Liver (tissue), 8 donors: ENCODE measurements at regions not wholly inside any gene's neighbourhood (a gene's known extent, or its start where the extent isn't known, plus 50 kb on each side); places are given as distances from the start of the nearest gene placed in this dataset.

Experiments
- DNase-seq: peaks from one replicate; pipeline ENCODE4 v3.0.0-alpha.2; 2017; ENCODE audit warnings: low spot score
- H3K27ac ChIP-seq, 2 donors: one replicate each; pipeline ENCODE4 v1.7.0; 2013; ENCODE audit warnings: inconsistent platforms in 2 of 2, low read length in 2 of 2, control low read depth in 1 of 2, low read depth in 1 of 2, mild to moderate bottlenecking in 1 of 2
- H3K27me3 ChIP-seq, 4 donors: one replicate each; pipeline versions ENCODE4 v1.6.1 to v1.7.0; 2013; ENCODE audit warnings: low read length in 3 of 4, inconsistent platforms in 1 of 4, mild to moderate bottlenecking in 1 of 4, moderate library complexity in 1 of 4; ENCODE audit not compliant: control insufficient read depth in 4 of 4, insufficient read depth in 4 of 4
- H3K36me3 ChIP-seq, 4 donors: one replicate each; pipeline versions ENCODE4 v1.6.1 to v1.7.0; 2013; ENCODE audit warnings: low read length in 3 of 4, mild to moderate bottlenecking in 3 of 4, low read depth in 1 of 4, moderate library complexity in 1 of 4; ENCODE audit not compliant: control insufficient read depth in 4 of 4, insufficient read depth in 3 of 4
- H3K4me1 ChIP-seq, 4 donors: one replicate each; pipeline versions ENCODE4 v1.6.1 to v1.7.0; 2013; ENCODE audit warnings: low read length in 3 of 4, mild to moderate bottlenecking in 3 of 4, moderate library complexity in 1 of 4; ENCODE audit not compliant: control insufficient read depth in 4 of 4, insufficient read depth in 4 of 4
- H3K4me3 ChIP-seq, 3 donors: one replicate each; pipeline versions ENCODE4 v1.6.1 to v1.7.0; 2013; ENCODE audit warnings: low read length in 3 of 3, control low read depth in 1 of 3, low read depth in 1 of 3, mild to moderate bottlenecking in 1 of 3
- H3K9ac ChIP-seq, 2 donors: one replicate each; pipeline ENCODE4 v1.7.0; 2013; ENCODE audit warnings: low read length in 2 of 2, mild to moderate bottlenecking in 2 of 2, moderate library complexity in 2 of 2, control low read depth in 1 of 2, low read depth in 1 of 2
- H3K9me3 ChIP-seq, 4 donors: one replicate each; pipeline versions ENCODE4 v1.6.1 to v1.7.0; 2013; ENCODE audit warnings: low read length in 3 of 4; ENCODE audit not compliant: control insufficient read depth in 4 of 4
- ATF3 ChIP-seq: IDR thresholded peaks from 2 replicates; pipeline ENCODE4 v1.6.1; 2016; ENCODE audit warnings: antibody characterized with exemption
- CTCF ChIP-seq: fragments of 150-350 bp; IDR thresholded peaks from 2 replicates; pipeline ENCODE4 v1.5.1; 2017; ENCODE audit warnings: improper control_type of control experiment, low read depth, low read length; ENCODE audit not compliant: missing input control
- EGR1 ChIP-seq, 2 donors: IDR thresholded peaks; 2 replicates each; pipeline ENCODE4 v1.6.1; 2016 to 2018; ENCODE audit warnings: antibody characterized with exemption in 2 of 2, low read depth in 2 of 2
- FOXA1 ChIP-seq: IDR thresholded peaks from 2 replicates; pipeline ENCODE4 v1.6.1; 2016; ENCODE audit warnings: antibody characterized with exemption
- FOXA2 ChIP-seq: IDR thresholded peaks from 2 replicates; pipeline ENCODE4 v1.6.1; 2016; ENCODE audit warnings: antibody characterized with exemption
- GABPA ChIP-seq, 2 donors: IDR thresholded peaks in 1 of 2; conservative IDR thresholded peaks in 1 of 2; 2 replicates each; pipeline ENCODE4 v1.6.1; 2016; ENCODE audit warnings: antibody characterized with exemption in 2 of 2, mild to moderate bottlenecking in 1 of 2, moderate library complexity in 1 of 2
- HNF4A ChIP-seq, 2 donors: conservative IDR thresholded peaks; 2 replicates each; pipeline ENCODE4 v1.6.1; 2016; ENCODE audit warnings: antibody characterized with exemption in 2 of 2, mild to moderate bottlenecking in 2 of 2
- HNF4G ChIP-seq: IDR thresholded peaks from 2 replicates; pipeline ENCODE4 v1.6.1; 2016; ENCODE audit warnings: antibody characterized with exemption
- JUND ChIP-seq, 2 donors: IDR thresholded peaks; 2 replicates each; pipeline ENCODE4 v1.6.1; 2016; ENCODE audit warnings: antibody characterized with exemption in 2 of 2
- MAX ChIP-seq: IDR thresholded peaks from 2 replicates; pipeline ENCODE4 v1.6.1; 2016; ENCODE audit warnings: antibody characterized with exemption
- NR2F2 ChIP-seq: IDR thresholded peaks from 2 replicates; pipeline ENCODE4 v1.6.1; 2016; ENCODE audit warnings: antibody characterized with exemption
- RAD21 ChIP-seq, 2 donors: IDR thresholded peaks; 2 replicates each; pipeline ENCODE4 v1.6.1; 2016; ENCODE audit warnings: antibody characterized with exemption in 2 of 2, mild to moderate bottlenecking in 2 of 2
- REST ChIP-seq: IDR thresholded peaks from 2 replicates; pipeline ENCODE4 v1.6.1; 2016; ENCODE audit warnings: antibody characterized with exemption, mild to moderate bottlenecking
- RXRA ChIP-seq, 2 donors: IDR thresholded peaks; 2 replicates each; pipeline ENCODE4 v1.6.1; 2017 to 2018; ENCODE audit warnings: antibody characterized with exemption in 2 of 2, mild to moderate bottlenecking in 1 of 2
- SP1 ChIP-seq: IDR thresholded peaks from 2 replicates; pipeline ENCODE4 v1.6.1; 2018; ENCODE audit warnings: antibody characterized with exemption, mild to moderate bottlenecking
- TAF1 ChIP-seq: conservative IDR thresholded peaks from 2 replicates; pipeline ENCODE4 v1.6.1; 2016; ENCODE audit warnings: antibody characterized with exemption, mild to moderate bottlenecking
- YY1 ChIP-seq: IDR thresholded peaks from 2 replicates; pipeline ENCODE4 v1.6.1; 2016; ENCODE audit warnings: antibody characterized with exemption, mild to moderate bottlenecking
- ZBTB33 ChIP-seq: IDR thresholded peaks from 2 replicates; pipeline ENCODE4 v1.6.1; 2016; ENCODE audit warnings: antibody characterized with exemption
- WGBS: extraction: QIAGEN DNeasy Blood & Tissue Kit; methylation state at CpG from one replicate; pipeline ENCODE4 v1.1.7; 2013; 5-methylcytosine and 5-hydroxymethylcytosine counted together
- donor health status: healthy.
- donor health status: healthy.
- donor health status: healthy.
- donor health status: healthy.
- donor health status: healthy.

- Histone ChIP-seq H3K27ac (no peak overlapping the region), H3K36me3 (no peaks in the 10 kb centered on the region), H3K9ac (no peak overlapping the region), H3K27me3 (peaks cover 0 to 3% (median under 1%) of the 10 kb centered on the region in 4 donors), H3K9me3 (no peaks in the 10 kb centered on the region), H3K4me1 (no peaks in the 10 kb centered on the region), H3K4me3 (no peak overlapping the region)
- DNase-seq, result no peak
- TF ChIP-seq FOXA1 (no peak), FOXA2 (no peak), RXRA (IDR thresholded peaks at IDR 0.05) (no peak), GABPA (IDR thresholded peaks at IDR 0.05 in 1 of 2, conservative IDR thresholded peaks at IDR 0.05 in 1 of 2) (no peak), ZBTB33 (no peak), JUND (IDR thresholded peaks at IDR 0.05) (no peak)
Observed at GRCh38 chr6:19994909-19995308, 157.7 kb downstream of the ID4 start.

- H3K9ac ChIP-seq, result no peak overlapping the region
- no peak overlapping the region for H3K27ac ChIP-seq
- H3K4me3 ChIP-seq, result no peak overlapping the region
- no peak for DNase-seq
- no peaks in the 10 kb centered on the region for H3K36me3 ChIP-seq
- 35% methylated on average over 12 of the region's 12 CpGs for WGBS
- H3K27me3 ChIP-seq, result peaks cover 0 to 3% (median under 1%) of the 10 kb centered on the region in 4 donors
- no peaks in the 10 kb centered on the region for H3K4me1 ChIP-seq
- H3K9me3 ChIP-seq, result no peaks in the 10 kb centered on the region
- no peak for TF ChIP-seq JUND (IDR thresholded peaks at IDR 0.05)
- TF ChIP-seq REST, result no peak
- no peak for TF ChIP-seq FOXA2
- TF ChIP-seq FOXA1, result no peak
- no peak for TF ChIP-seq EGR1 (IDR thresholded peaks at IDR 0.05; ENCODE audit: low read depth in 2 of 2)
- no peak for TF ChIP-seq ATF3
- TF ChIP-seq GABPA (IDR thresholded peaks at IDR 0.05 in 1 of 2, conservative IDR thresholded peaks at IDR 0.05 in 1 of 2), result no peak
- TF ChIP-seq NR2F2, result no peak
- no peak for TF ChIP-seq HNF4G
- no peak for TF ChIP-seq RAD21 (IDR thresholded peaks at IDR 0.05)
- no peak for TF ChIP-seq ZBTB33
- TF ChIP-seq HNF4A (conservative IDR thresholded peaks at IDR 0.05), result no peak
- no peak for TF ChIP-seq SP1
- no peak for TF ChIP-seq MAX
- TF ChIP-seq YY1, result no peak
- no peak for TF ChIP-seq TAF1
- TF ChIP-seq CTCF, result no peak
- TF ChIP-seq RXRA (IDR thresholded peaks at IDR 0.05), result no peak
Observed at GRCh38 chr6:19995575-19996257, 158.5 kb downstream of the ID4 start.
